ENCODE measurements at regions not wholly inside any gene's neighbourhood (a gene's known extent, or its start where the extent isn't known, plus 50 kb on each side); places are given as distances from the start of the nearest gene placed in this dataset.

- Mint-ChIP-seq H3K9me3 (peaks cover 51% of the 10 kb centered on the region), H3K4me1 (no peaks in the 10 kb centered on the region), H3K4me3 (no peak overlapping the region), H3K27me3 (ENCODE audit: insufficient read depth, low read depth, poor library complexity) (no peaks in the 10 kb centered on the region), H3K36me3 (ENCODE audit: low read depth) (peaks cover 12% of the 10 kb centered on the region), H3K27ac (no peak overlapping the region)
- Histone ChIP-seq H4K20me1 (replicated peaks; ENCODE audit: insufficient read depth) (no peaks in the 10 kb centered on the region), H3K4me2 (no peak overlapping the region), H3K36me3 (ENCODE audit: insufficient read depth) (no peaks in the 10 kb centered on the region), H3K27me3 (ENCODE audit: insufficient read depth) (no peaks in the 10 kb centered on the region), H3K4me1 (ENCODE audit: insufficient read depth) (no peaks in the 10 kb centered on the region), H3K4me3 (no peak overlapping the region), H3K9me2 (ENCODE audit: insufficient read depth) (no peaks in the 10 kb centered on the region), H3F3A (replicated peaks; ENCODE audit: low read depth) (no peaks in the 10 kb centered on the region), H3K27ac (ENCODE audit: low read depth) (no peak overlapping the region), H2AFZ (no peak overlapping the region), H3K79me2 (replicated peaks; ENCODE audit: insufficient read depth) (no peaks in the 10 kb centered on the region)
- TF ChIP-seq EZH2phosphoT487 (IDR thresholded peaks at IDR 0.05; ENCODE audit: unreplicated experiment) = no peak
- no peak for ATAC-seq
- no peak for DNase-seq (ENCODE audit: low spot score)
Measured at GRCh38 chr17:52465407-52465806, 306.9 kb upstream of the CA10 start.

DNA sequence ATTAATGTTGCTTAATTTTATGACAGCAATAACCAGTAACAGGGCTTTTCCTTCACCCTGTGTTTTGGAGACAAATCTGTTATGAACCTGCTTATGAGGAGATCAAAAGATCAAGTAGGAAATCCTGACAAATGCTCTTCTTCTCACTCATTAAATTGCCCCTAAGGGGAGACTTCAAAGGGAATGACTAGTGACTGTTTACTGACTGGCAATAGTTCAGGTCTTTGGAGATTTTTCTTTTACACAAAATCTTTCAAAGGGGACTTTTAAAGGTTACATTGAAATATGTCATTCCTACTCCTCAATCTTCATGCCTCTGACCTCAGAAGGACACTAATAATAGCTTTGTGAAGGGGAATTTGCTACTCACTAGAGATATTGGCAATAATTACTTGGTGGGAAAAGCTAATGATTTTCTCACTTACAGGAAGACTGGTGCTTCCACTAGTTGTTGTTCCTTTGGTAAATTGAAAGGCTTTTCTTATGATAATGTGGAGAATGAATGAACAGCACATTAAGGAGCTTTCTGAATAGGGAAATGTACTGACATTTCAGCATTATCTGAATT lies 292.9 kb upstream of the CA10 start:
- H2AFZ ChIP-seq = no peak overlapping the region
- H3K9me2 ChIP-seq (ENCODE audit: insufficient read depth) = 0 out of 2 replicates have a peak, but pooled peaks cover 7% of the 10 kb centered on the region
- no peak overlapping the region for H3K27ac ChIP-seq (ENCODE audit: low read depth)
- Mint-ChIP-seq H3K36me3 (ENCODE audit: low read depth) (no peaks in the 10 kb centered on the region; the same call in 2 of the 3 replicates), H3K9me3 (peaks cover 3% of the 10 kb centered on the region; the same call in 2 of the 3 replicates), H3K27me3 (ENCODE audit: insufficient read depth, low read depth, poor library complexity) (no peaks in the 10 kb centered on the region), H3K4me1 (peaks cover 20% of the 10 kb centered on the region; the same call in 2 of the 3 replicates), H3K27ac (no peak overlapping the region; the same call in 1 of the 2 replicates), H3K4me3 (no peak overlapping the region)
- H3K4me3 ChIP-seq = 0 out of 2 replicates have a peak overlapping the region, but pooled peaks have one; percentile 26
- H3K4me2 ChIP-seq = peak overlapping the region; percentile 53
- peak; percentile 4 for DNase-seq (ENCODE audit: low spot score)
- no peaks in the 10 kb centered on the region for H3K79me2 ChIP-seq (replicated peaks; ENCODE audit: insufficient read depth)
- H3K27me3 ChIP-seq (ENCODE audit: insufficient read depth) = no peaks in the 10 kb centered on the region
- no peaks in the 10 kb centered on the region for H3F3A ChIP-seq (replicated peaks; ENCODE audit: low read depth)
- H4K20me1 ChIP-seq (replicated peaks; ENCODE audit: insufficient read depth) = no peaks in the 10 kb centered on the region
- H3K36me3 ChIP-seq (ENCODE audit: insufficient read depth) = no peaks in the 10 kb centered on the region
- H3K4me1 ChIP-seq (ENCODE audit: insufficient read depth) = peaks cover 15% of the 10 kb centered on the region
- ATAC-seq = no peak
- TF ChIP-seq ETS1 (IDR thresholded peaks at IDR 0.05) = no peak
- TF ChIP-seq STAT1 (IDR thresholded peaks at IDR 0.05; ENCODE audit: unreplicated experiment) = no peak
- TF ChIP-seq POLR2AphosphoS5 (IDR thresholded peaks at IDR 0.05; ENCODE audit: low read depth) = no peak
- no peak for TF ChIP-seq NANOG (IDR thresholded peaks at IDR 0.05; ENCODE audit: borderline replicate concordance)
- no peak for TF ChIP-seq CREB1 (CRISPR knock-in tag; IDR thresholded peaks at IDR 0.05; ENCODE audit: low read depth)
- TF ChIP-seq, protein P1, sequence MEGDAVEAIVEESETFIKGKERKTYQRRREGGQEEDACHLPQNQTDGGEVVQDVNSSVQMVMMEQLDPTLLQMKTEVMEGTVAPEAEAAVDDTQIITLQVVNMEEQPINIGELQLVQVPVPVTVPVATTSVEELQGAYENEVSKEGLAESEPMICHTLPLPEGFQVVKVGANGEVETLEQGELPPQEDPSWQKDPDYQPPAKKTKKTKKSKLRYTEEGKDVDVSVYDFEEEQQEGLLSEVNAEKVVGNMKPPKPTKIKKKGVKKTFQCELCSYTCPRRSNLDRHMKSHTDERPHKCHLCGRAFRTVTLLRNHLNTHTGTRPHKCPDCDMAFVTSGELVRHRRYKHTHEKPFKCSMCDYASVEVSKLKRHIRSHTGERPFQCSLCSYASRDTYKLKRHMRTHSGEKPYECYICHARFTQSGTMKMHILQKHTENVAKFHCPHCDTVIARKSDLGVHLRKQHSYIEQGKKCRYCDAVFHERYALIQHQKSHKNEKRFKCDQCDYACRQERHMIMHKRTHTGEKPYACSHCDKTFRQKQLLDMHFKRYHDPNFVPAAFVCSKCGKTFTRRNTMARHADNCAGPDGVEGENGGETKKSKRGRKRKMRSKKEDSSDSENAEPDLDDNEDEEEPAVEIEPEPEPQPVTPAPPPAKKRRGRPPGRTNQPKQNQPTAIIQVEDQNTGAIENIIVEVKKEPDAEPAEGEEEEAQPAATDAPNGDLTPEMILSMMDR (conservative IDR thresholded peaks at IDR 0.05; ENCODE audit: low read depth in 2 of 2) = no peak
- TF ChIP-seq, protein P2, sequence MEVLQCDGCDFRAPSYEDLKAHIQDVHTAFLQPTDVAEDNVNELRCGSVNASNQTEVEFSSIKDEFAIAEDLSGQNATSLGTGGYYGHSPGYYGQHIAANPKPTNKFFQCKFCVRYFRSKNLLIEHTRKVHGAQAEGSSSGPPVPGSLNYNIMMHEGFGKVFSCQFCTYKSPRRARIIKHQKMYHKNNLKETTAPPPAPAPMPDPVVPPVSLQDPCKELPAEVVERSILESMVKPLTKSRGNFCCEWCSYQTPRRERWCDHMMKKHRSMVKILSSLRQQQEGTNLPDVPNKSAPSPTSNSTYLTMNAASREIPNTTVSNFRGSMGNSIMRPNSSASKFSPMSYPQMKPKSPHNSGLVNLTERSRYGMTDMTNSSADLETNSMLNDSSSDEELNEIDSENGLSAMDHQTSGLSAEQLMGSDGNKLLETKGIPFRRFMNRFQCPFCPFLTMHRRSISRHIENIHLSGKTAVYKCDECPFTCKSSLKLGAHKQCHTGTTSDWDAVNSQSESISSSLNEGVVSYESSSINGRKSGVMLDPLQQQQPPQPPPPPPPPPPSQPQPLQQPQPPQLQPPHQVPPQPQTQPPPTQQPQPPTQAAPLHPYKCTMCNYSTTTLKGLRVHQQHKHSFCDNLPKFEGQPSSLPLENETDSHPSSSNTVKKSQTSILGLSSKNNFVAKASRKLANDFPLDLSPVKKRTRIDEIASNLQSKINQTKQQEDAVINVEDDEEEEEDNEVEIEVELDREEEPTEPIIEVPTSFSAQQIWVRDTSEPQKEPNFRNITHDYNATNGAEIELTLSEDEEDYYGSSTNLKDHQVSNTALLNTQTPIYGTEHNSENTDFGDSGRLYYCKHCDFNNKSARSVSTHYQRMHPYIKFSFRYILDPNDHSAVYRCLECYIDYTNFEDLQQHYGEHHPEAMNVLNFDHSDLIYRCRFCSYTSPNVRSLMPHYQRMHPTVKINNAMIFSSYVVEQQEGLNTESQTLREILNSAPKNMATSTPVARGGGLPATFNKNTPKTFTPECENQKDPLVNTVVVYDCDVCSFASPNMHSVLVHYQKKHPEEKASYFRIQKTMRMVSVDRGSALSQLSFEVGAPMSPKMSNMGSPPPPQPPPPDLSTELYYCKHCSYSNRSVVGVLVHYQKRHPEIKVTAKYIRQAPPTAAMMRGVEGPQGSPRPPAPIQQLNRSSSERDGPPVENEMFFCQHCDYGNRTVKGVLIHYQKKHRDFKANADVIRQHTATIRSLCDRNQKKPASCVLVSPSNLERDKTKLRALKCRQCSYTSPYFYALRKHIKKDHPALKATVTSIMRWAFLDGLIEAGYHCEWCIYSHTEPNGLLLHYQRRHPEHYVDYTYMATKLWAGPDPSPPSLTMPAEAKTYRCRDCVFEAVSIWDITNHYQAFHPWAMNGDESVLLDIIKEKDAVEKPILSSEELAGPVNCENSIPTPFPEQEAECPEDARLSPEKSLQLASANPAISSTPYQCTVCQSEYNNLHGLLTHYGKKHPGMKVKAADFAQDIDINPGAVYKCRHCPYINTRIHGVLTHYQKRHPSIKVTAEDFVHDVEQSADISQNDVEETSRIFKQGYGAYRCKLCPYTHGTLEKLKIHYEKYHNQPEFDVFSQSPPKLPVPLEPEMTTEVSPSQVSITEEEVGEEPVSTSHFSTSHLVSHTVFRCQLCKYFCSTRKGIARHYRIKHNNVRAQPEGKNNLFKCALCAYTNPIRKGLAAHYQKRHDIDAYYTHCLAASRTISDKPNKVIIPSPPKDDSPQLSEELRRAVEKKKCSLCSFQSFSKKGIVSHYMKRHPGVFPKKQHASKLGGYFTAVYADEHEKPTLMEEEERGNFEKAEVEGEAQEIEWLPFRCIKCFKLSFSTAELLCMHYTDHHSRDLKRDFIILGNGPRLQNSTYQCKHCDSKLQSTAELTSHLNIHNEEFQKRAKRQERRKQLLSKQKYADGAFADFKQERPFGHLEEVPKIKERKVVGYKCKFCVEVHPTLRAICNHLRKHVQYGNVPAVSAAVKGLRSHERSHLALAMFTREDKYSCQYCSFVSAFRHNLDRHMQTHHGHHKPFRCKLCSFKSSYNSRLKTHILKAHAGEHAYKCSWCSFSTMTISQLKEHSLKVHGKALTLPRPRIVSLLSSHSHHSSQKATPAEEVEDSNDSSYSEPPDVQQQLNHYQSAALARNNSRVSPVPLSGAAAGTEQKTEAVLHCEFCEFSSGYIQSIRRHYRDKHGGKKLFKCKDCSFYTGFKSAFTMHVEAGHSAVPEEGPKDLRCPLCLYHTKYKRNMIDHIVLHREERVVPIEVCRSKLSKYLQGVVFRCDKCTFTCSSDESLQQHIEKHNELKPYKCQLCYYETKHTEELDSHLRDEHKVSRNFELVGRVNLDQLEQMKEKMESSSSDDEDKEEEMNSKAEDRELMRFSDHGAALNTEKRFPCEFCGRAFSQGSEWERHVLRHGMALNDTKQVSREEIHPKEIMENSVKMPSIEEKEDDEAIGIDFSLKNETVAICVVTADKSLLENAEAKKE (CRISPR knock-in tag; IDR thresholded peaks at IDR 0.05) = no peak
- TF ChIP-seq ZNF114 (CRISPR knock-in tag; IDR thresholded peaks at IDR 0.05) = no peak

Measured in GM23338 (cell line).